Skeletal muscle cell (primary cell): ENCODE measurements at regions not wholly inside any gene's neighbourhood (a gene's known extent, or its start where the extent isn't known, plus 50 kb on each side); places are given as distances from the start of the nearest gene placed in this dataset.

Experiments
- DNase-seq: peaks from one replicate; pipeline ENCODE4 v3.0.0-alpha.2; 2010; ENCODE audit warnings: low read depth
- H3K4me3 ChIP-seq: 2 replicates; pipeline ENCODE4 v1.5.1; 2011; ENCODE audit warnings: low read depth, mild to moderate bottlenecking, control low read depth, low read length, moderate library complexity

GRCh38 chr2:185891403-185891802 is 152.8 kb downstream of the FSIP2 start:
- no peak for DNase-seq
- no peak overlapping the region for H3K4me3 ChIP-seq

GRCh38 chr2:185891804-185892411 is 153.3 kb downstream of the FSIP2 start:
- H3K4me3 ChIP-seq, result no peak overlapping the region
- no peak for DNase-seq

GRCh38 chr2:185892484-185892883 is 153.9 kb downstream of the FSIP2 start:
- no peak overlapping the region for H3K4me3 ChIP-seq
- DNase-seq, result no peak

- H3K4me3 ChIP-seq, result no peak overlapping the region
- DNase-seq, result no peak
These were observed 155.6 kb downstream of the FSIP2 start for GRCh38 chr2:185894223-185894622.

GRCh38 chr2:185895828-185896693 is 157.5 kb downstream of the FSIP2 start:
- no peak overlapping the region for H3K4me3 ChIP-seq
- no peak for DNase-seq

GRCh38 chr2:185899366-185899765 is 160.8 kb downstream of the FSIP2 start:
- no peak for DNase-seq
- H3K4me3 ChIP-seq, result no peak overlapping the region

GRCh38 chr2:185919155-185919554 is 180.6 kb downstream of the FSIP2 start:
- no peak overlapping the region for H3K4me3 ChIP-seq
- peak; percentile 9 for DNase-seq

- no peak for DNase-seq
- H3K4me3 ChIP-seq, result no peak overlapping the region
These were observed 182.6 kb downstream of the FSIP2 start for GRCh38 chr2:185921048-185921756.

GRCh38 chr2:185934232-185934631 is 195.6 kb downstream of the FSIP2 start:
- H3K4me3 ChIP-seq, result no peak overlapping the region
- DNase-seq, result no peak

GRCh38 chr2:185939858-185940257 is 201.3 kb downstream of the FSIP2 start:
- DNase-seq, result no peak

GRCh38 chr2:185942855-185943254 is 204.3 kb downstream of the FSIP2 start:
- no peak for DNase-seq
- H3K4me3 ChIP-seq, result no peak overlapping the region

More at GRCh38 chr2:185939858-185940257, 201.3 kb downstream of the FSIP2 start:
- no peak overlapping the region for H3K4me3 ChIP-seq

GRCh38 chr2:185947722-185948121 is 209.1 kb downstream of the FSIP2 start:
- DNase-seq, result no peak
- no peak overlapping the region for H3K4me3 ChIP-seq

GRCh38 chr2:185952100-185952499 is 213.5 kb downstream of the FSIP2 start:
- no peak overlapping the region for H3K4me3 ChIP-seq
- DNase-seq, result no peak

GRCh38 chr2:185954389-185954788 is 215.8 kb downstream of the FSIP2 start:
- no peak overlapping the region for H3K4me3 ChIP-seq
- DNase-seq, result no peak

GRCh38 chr2:185955050-185955449 is 216.4 kb downstream of the FSIP2 start:
- H3K4me3 ChIP-seq, result no peak overlapping the region
- no peak for DNase-seq

GRCh38 chr2:185967335-185967734 is 228.7 kb downstream of the FSIP2 start:
- H3K4me3 ChIP-seq, result no peak overlapping the region
- no peak for DNase-seq

- no peak overlapping the region for H3K4me3 ChIP-seq
- no peak for DNase-seq
These were observed 231.7 kb downstream of the FSIP2 start for GRCh38 chr2:185970148-185970852.

- H3K4me3 ChIP-seq, result no peak overlapping the region
- peak; percentile 59 for DNase-seq
These were observed 240.2 kb downstream of the FSIP2 start for GRCh38 chr2:185978634-185979407.

- no peak overlapping the region for H3K4me3 ChIP-seq
- no peak for DNase-seq
These were observed 241.0 kb downstream of the FSIP2 start for GRCh38 chr2:185979546-185980071.
